ENCODE measurements at regions not wholly inside any gene's neighbourhood (a gene's known extent, or its start where the extent isn't known, plus 50 kb on each side); places are given as distances from the start of the nearest gene placed in this dataset.

DNA sequence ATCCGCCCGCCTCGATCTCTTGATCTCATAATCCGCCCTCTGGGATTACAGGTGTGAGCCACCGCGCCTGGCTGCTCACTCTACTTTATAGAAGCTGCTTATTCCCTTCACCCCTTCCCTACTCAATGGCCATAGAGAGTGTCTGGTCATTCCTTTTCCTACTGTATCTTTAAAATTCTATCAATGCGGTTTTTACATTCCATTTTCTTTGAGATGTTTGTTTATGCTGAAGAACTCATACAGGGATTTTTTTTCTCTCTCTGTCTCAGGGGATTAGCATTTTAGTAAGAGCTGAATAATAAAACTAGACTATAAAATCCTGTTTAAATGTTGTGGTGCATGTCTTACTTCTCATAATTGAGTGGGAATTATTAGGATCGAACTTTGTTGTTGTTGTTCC is 218.6 kb upstream of the FOXN3 start:
- Histone ChIP-seq H3K4me3 (no peak overlapping the region), H3K9ac (ENCODE audit: insufficient read depth in 1 of 2, low read depth in 2 of 2, low read length in 2 of 2) (no peak overlapping the region), H3K9me1 (ENCODE audit: control insufficient read depth, insufficient read depth, low read length) (no peaks in the 10 kb centered on the region), H3K4me1 (replicated peaks in 1 of 2; ENCODE audit: control insufficient read depth in 2 of 2, insufficient read depth in 2 of 2, low read length in 2 of 2) (no peaks in the 10 kb centered on the region), H4K20me1 (replicated peaks; ENCODE audit: control insufficient read depth, insufficient read depth, low read length) (no peaks in the 10 kb centered on the region), H3K9me3 (replicated peaks; ENCODE audit: control insufficient read depth, insufficient read depth, low read depth, low read length) (no peaks in the 10 kb centered on the region), H3K27ac (ENCODE audit: extremely low read depth, low read depth, low read length) (no peak overlapping the region), H3K36me3 (ENCODE audit: control insufficient read depth, insufficient read depth, low read length) (no peaks in the 10 kb centered on the region), H3K27me3 (ENCODE audit: control insufficient read depth in 2 of 2, insufficient read depth in 2 of 2, low read length in 2 of 2) (no peaks in the 10 kb centered on the region), H2AFZ (ENCODE audit: low read depth, low read length) (no peak overlapping the region), H3K4me2 (ENCODE audit: insufficient read depth, low read length) (no peak overlapping the region), H3K79me2 (ENCODE audit: control insufficient read depth, insufficient read depth, low read length) (no peaks in the 10 kb centered on the region)
- WGBS (ENCODE audit: insufficient coverage, low coverage, missing lambda C conversion rate), result 1% methylated on average over 8 of the region's 8 CpGs
- intact Hi-C loops (cut with micrococcal nuclease) (no loop called here), in situ Hi-C loops (cut with MboI) (no loop called here)
- CTCF ChIA-PET (ENCODE audit: low intra/inter-chr PET ratio), result no interaction called here
- ATAC-seq (no peak), FAIRE-seq (no peak), DNase-seq (ENCODE audit: extremely low read depth in 1 of 4, low spot score in 3 of 4) (no peak)
- BruUV-seq (replicated peaks), result no TSS peak
- POLR2A ChIA-PET, result no interaction called here
- TF ChIP-seq BRF1 (IDR thresholded peaks at IDR 0.05; ENCODE audit: borderline replicate concordance, extremely low read depth, insufficient read length) (no peak), ZNF274 (IDR thresholded peaks at IDR 0.05; ENCODE audit: borderline replicate concordance, low read depth, low read length) (no peak), TCF7L2 (IDR thresholded peaks at IDR 0.05; ENCODE audit: low read depth, low read length) (no peak), ZFP1 (CRISPR knock-in tag; IDR thresholded peaks at IDR 0.05) (no peak), KLF6 (CRISPR knock-in tag; IDR thresholded peaks at IDR 0.05; ENCODE audit: borderline replicate concordance) (no peak), JUND (IDR thresholded peaks at IDR 0.05; ENCODE audit: borderline replicate concordance, low read depth, low read length) (no peak), JUND (tag; IDR thresholded peaks at IDR 0.05; ENCODE audit: borderline replicate concordance, low read depth, low read length) (no peak), ZNF740 (CRISPR knock-in tag; IDR thresholded peaks at IDR 0.05) (no peak), ZNF740 (tag; IDR thresholded peaks at IDR 0.05) (no peak), ZBED1 (IDR thresholded peaks at IDR 0.05) (no peak), TSC22D4 (tag; IDR thresholded peaks at IDR 0.05) (no peak), ZNF146 (CRISPR knock-in tag; IDR thresholded peaks at IDR 0.05; ENCODE audit: unreplicated experiment) (no peak), DLX4 (CRISPR knock-in tag; IDR thresholded peaks at IDR 0.05) (no peak), NCOA4 (IDR thresholded peaks at IDR 0.05; ENCODE audit: partially characterized antibody) (no peak), EP300 (IDR thresholded peaks at IDR 0.05; ENCODE audit: low read length) (no peak), LEF1 (IDR thresholded peaks at IDR 0.05) (no peak), NR1H2 (CRISPR knock-in tag; IDR thresholded peaks at IDR 0.05) (no peak), KLF16 (IDR thresholded peaks at IDR 0.05) (no peak), ZBTB17 (CRISPR knock-in tag; IDR thresholded peaks at IDR 0.05) (no peak)
- TF ChIP-seq, protein P1, sequence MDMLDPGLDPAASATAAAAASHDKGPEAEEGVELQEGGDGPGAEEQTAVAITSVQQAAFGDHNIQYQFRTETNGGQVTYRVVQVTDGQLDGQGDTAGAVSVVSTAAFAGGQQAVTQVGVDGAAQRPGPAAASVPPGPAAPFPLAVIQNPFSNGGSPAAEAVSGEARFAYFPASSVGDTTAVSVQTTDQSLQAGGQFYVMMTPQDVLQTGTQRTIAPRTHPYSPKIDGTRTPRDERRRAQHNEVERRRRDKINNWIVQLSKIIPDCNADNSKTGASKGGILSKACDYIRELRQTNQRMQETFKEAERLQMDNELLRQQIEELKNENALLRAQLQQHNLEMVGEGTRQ (CRISPR knock-in tag; IDR thresholded peaks at IDR 0.05), result no peak
